HepG2 (cell line): ENCODE measurements at regions not wholly inside any gene's neighbourhood (a gene's known extent, or its start where the extent isn't known, plus 50 kb on each side); places are given as distances from the start of the nearest gene placed in this dataset.

Source experiments
- ATAC-seq: fragments of 200-7000 bp; cut with Tn5 transposase; 3 replicates; pipeline ENCODE4 v1.9.1; 2020; ENCODE audit warnings: mild to moderate bottlenecking, moderate library complexity
- BruUV-seq: library from RNA; stranded (reverse); fragments of 400-500 nt; replicated peaks from 2 replicates; lab custom pipeline; 2021; lab: Mats Ljungman, UMichigan
- CTCF ChIA-PET: fragments of 300-600 bp; formaldehyde crosslinking; extraction: SDS; loops from one replicate; lab custom pipeline; 2021; ENCODE audit warnings: low total read pairs, inconsistent platforms, low intra/inter-chr PET ratio; lab: Yijun Ruan, JAX
- POLR2A ChIA-PET: fragments of 350-600 bp; sonication (Branson Sonifier 250); formaldehyde crosslinking; loops from one replicate; lab custom pipeline; 2020; ENCODE audit warnings: antibody characterized with exemption, inconsistent platforms; lab: Yijun Ruan, JAX
- DNase-seq: peaks from one replicate; pipeline ENCODE4 v3.0.0-alpha.2; 2015; ENCODE audit warnings: low spot score
- FAIRE-seq: peaks from 3 replicates; lab custom pipeline; 2011; peaks lifted over from hg19 to GRCh38; lab: Jason Lieb, UNC
- H2AFZ ChIP-seq: one replicate; pipeline ENCODE4 v1.6.1; 2011; ENCODE audit warnings: low read length, inconsistent platforms
- H3K27ac ChIP-seq: fragments of 300-600 bp; 3 replicates; pipeline ENCODE4 v1.8.0; 2011; ENCODE audit warnings: mixed run types, mild to moderate bottlenecking, mixed read lengths, low read length, inconsistent platforms; ENCODE audit not compliant: insufficient read depth; ENCODE audit errors: extremely low read length
- H3K27me3 ChIP-seq, 2 experiments: fragments of 200-600 bp in 1 of 2; 2 replicates in 1 of 2; 3 replicates in 1 of 2; pipeline versions ENCODE4 v1.6.0 to v1.8.0; 2011; ENCODE audit warnings: low read length in 2 of 2, mild to moderate bottlenecking in 2 of 2, moderate library complexity in 2 of 2, inconsistent platforms in 1 of 2; ENCODE audit not compliant: insufficient read depth in 2 of 2, control insufficient read depth in 1 of 2
- H3K36me3 ChIP-seq, 2 experiments: fragments of 200-600 bp in 1 of 2; replicated peaks in 1 of 2; 2 replicates in 1 of 2; 3 replicates in 1 of 2; pipeline versions ENCODE4 v1.5.1 to v1.8.0; 2011; ENCODE audit warnings: low read length in 2 of 2, inconsistent platforms in 1 of 2; ENCODE audit not compliant: insufficient read depth in 2 of 2, control insufficient read depth in 1 of 2
- H3K4me1 ChIP-seq: 2 replicates; pipeline ENCODE4 v1.5.1; 2012; ENCODE audit warnings: low read length, inconsistent platforms; ENCODE audit not compliant: insufficient read depth
- H3K4me2 ChIP-seq: 2 replicates; pipeline ENCODE4 v1.6.0; 2011; ENCODE audit warnings: low read depth, low read length, inconsistent platforms
- H3K4me3 ChIP-seq, 3 experiments: fragments of 200-600 bp in 1 of 3; sonication (generic), shearing (Covaris generic) in 1 of 3; replicated peaks in 1 of 3; 2 replicates each; pipeline ENCODE4 v1.5.1; 2011 to 2016; ENCODE audit warnings: low read length in 3 of 3, inconsistent platforms in 2 of 3, low read depth in 2 of 3, mild to moderate bottlenecking in 2 of 3, control low read depth in 1 of 3, mixed read lengths in 1 of 3; ENCODE audit not compliant: insufficient read depth in 1 of 3
- H3K79me2 ChIP-seq: one replicate; pipeline ENCODE4 v1.6.1; 2011; ENCODE audit warnings: low read length, inconsistent platforms; ENCODE audit not compliant: insufficient read depth
- H3K9ac ChIP-seq: 2 replicates; pipeline ENCODE4 v1.6.0; 2011; ENCODE audit warnings: mild to moderate bottlenecking, low read depth, low read length, inconsistent platforms; ENCODE audit not compliant: insufficient read depth
- H3K9me3 ChIP-seq: 2 replicates; pipeline ENCODE4 v1.5.1; 2012; ENCODE audit warnings: mild to moderate bottlenecking, low read length
- H4K20me1 ChIP-seq: 2 replicates; pipeline ENCODE4 v1.6.0; 2011; ENCODE audit warnings: inconsistent platforms, mild to moderate bottlenecking, low read length, moderate library complexity; ENCODE audit not compliant: insufficient read depth
- BORCS8-MEF2B ChIP-seq: sonication (generic); formaldehyde crosslinking; IDR thresholded peaks from 2 replicates; pipeline ENCODE4 v1.8.0; 2022; ENCODE audit warnings: mild to moderate bottlenecking, missing genetic modification reagents
- CENPX ChIP-seq: sonication (generic); formaldehyde crosslinking; IDR thresholded peaks from 2 replicates; pipeline ENCODE4 v1.9.0; 2021; ENCODE audit warnings: mild to moderate bottlenecking, missing genetic modification reagents, moderate library complexity
- GTF3A ChIP-seq: sonication (generic); formaldehyde crosslinking; conservative IDR thresholded peaks from 2 replicates; pipeline ENCODE4 v1.4.0; 2020; ENCODE audit warnings: mild to moderate bottlenecking, missing genetic modification reagents
- JUND ChIP-seq: sonication (generic); formaldehyde crosslinking; IDR thresholded peaks from 2 replicates; pipeline ENCODE4 v1.8.0; 2022; ENCODE audit warnings: mild to moderate bottlenecking, missing genetic modification reagents
- KDM4B ChIP-seq: sonication (generic); formaldehyde crosslinking; IDR thresholded peaks from 2 replicates; pipeline ENCODE4 v1.4.0; 2020; ENCODE audit warnings: missing genetic modification reagents
- PREB ChIP-seq: sonication (generic); formaldehyde crosslinking; IDR thresholded peaks from 2 replicates; pipeline ENCODE4 v1.4.0; 2020; ENCODE audit warnings: missing genetic modification reagents
- TCF7L2 ChIP-seq: IDR thresholded peaks from 2 replicates; pipeline ENCODE4 v1.6.1; 2011; ENCODE audit warnings: mild to moderate bottlenecking, low read depth, low read length, moderate library complexity
- ZNF367 ChIP-seq: sonication (generic); formaldehyde crosslinking; IDR thresholded peaks from 2 replicates; pipeline ENCODE4 v1.4.0; 2020; ENCODE audit warnings: missing genetic modification reagents, borderline replicate concordance
- ZNF609 ChIP-seq: sonication (generic); formaldehyde crosslinking; IDR thresholded peaks from 2 replicates; pipeline ENCODE4 v1.4.0; 2020; ENCODE audit warnings: mild to moderate bottlenecking, missing genetic modification reagents, borderline replicate concordance
- WGBS: methylation state at CpG from one replicate; pipeline ENCODE4 v1.1.6; 2017; ENCODE audit warnings: low lambda C conversion rate; 5-methylcytosine and 5-hydroxymethylcytosine counted together
- in situ Hi-C: cut with HindIII; loops from 2 replicates; pipeline ENCODE4 v1.10.0; 2017; ENCODE audit warnings: low pct_unique_long_range_greater_than_20kb; ENCODE audit not compliant: extremely low pct_ligation_motif_present
- intact Hi-C: fragments of 100-400 bp; cut with micrococcal nuclease; formaldehyde crosslinking; loops from one replicate; pipeline ENCODE4 v1.10.0; 2022; ENCODE audit not compliant: unreplicated experiment

DNA sequence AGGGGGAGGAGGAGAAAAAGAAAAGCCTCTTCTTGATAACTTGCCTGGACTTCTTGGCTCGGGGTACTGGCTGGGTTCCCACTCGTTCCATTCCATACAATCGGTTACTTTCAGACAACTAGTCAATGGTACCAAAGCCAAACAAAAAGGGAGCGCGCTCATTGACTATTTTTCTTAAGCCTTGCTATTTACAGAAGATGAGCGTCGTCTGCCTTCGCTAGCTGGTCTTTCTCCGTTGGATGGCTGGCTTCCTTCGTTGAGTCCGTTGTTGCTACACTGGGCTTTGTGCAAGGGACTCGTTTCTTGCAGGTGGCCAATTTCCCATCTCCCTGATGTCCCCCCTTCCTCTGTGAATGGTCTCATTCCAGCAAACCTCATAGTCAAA is 260.4 kb downstream of the ZNF516 start:
- no peak overlapping the region for H3K4me3 ChIP-seq
- H3K27me3 ChIP-seq, result peaks cover 2 to 13% of the 10 kb centered on the region in 2 experiments; a peak in 2 of 5 replicates
- no peaks in the 10 kb centered on the region; the same call in 1 of the 2 replicates for H3K9me3 ChIP-seq
- BruUV-seq, result no TSS peak
- H3K9ac ChIP-seq, result no peak overlapping the region
- intact Hi-C loops, result no loop called here
- TF ChIP-seq TCF7L2 (no peak), ZNF367 (CRISPR knock-in tag) (no peak), GTF3A (CRISPR knock-in tag) (no peak), JUND (CRISPR knock-in tag) (no peak), KDM4B (CRISPR knock-in tag) (no peak), CENPX (CRISPR knock-in tag) (no peak), ZNF609 (CRISPR knock-in tag) (no peak), PREB (no peak), BORCS8-MEF2B (CRISPR knock-in tag) (no peak)
- TF ChIP-seq, all 625 proteins: peak for 0
- DNase-seq (no peak), FAIRE-seq (no peak), ATAC-seq (no peak)
- in situ Hi-C loops, result no loop called here
- no peak overlapping the region for H3K4me2 ChIP-seq
- no peak overlapping the region for H3K27ac ChIP-seq
- no peak overlapping the region for H2AFZ ChIP-seq
- no peaks in the 10 kb centered on the region for H3K36me3 ChIP-seq
- CTCF ChIA-PET, result no interaction called here
- no peaks in the 10 kb centered on the region for H3K4me1 ChIP-seq
- no peaks in the 10 kb centered on the region for H3K79me2 ChIP-seq
- no peaks in the 10 kb centered on the region for H4K20me1 ChIP-seq
- 34% methylated on average over 12 of the region's 12 CpGs for WGBS
- POLR2A ChIA-PET, result no interaction called here
